ENCODE measurements at regions not wholly inside any gene's neighbourhood (a gene's known extent, or its start where the extent isn't known, plus 50 kb on each side); places are given as distances from the start of the nearest gene placed in this dataset.

DNA sequence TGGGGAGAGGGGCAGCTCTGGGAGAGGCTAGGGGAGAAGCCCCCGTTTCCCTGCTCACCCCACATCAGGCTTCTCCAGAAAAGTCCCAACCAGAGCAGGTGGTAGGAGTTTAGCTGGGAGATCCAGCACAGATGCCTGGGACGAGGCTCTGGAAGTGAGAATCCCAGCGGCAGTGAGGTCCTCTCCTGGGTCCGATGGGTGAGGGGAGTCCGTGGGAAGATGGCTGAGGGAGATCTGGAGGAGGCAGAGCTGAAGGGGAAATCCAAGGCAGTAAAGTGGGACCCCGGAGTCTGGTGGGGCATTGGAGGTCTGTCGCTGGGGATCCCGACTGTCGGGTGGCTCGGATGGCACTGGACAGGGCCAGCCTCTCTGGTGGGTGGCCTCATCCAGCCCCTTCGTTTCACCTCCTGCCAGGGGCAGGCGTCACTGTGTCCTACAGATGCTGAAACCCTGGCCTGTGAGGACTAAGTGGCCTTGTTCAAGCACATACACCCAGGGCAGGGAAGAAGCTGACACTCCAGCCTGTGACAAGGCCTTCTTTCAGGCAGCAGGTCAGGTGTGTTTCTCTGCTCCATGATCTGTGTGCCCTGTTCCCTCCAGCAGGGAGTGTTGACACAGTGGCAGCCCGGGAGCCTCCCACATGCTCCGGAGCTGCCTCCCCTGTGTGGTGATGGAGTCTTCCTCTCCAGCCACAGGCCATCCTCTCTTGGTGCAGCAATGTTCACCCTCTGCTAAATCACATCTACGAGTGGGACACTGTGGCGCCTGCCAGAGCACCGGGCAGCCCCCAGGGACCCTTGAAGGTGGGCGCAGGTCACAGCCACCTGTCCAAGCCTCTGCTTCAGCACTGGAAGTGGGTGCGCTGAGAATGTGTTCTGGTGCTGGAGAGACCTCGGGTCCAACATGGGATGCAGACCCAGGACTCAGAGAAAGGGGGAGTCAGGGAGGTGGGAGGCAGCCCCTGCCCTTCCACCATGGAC is 850.8 kb downstream of the BRD1 start:
- Mint-ChIP-seq H3K9me3 (peaks cover 9% of the 10 kb centered on the region), H3K4me1 (peaks cover 5% of the 10 kb centered on the region), H3K27ac (no peak overlapping the region), H3K36me3 (ENCODE audit: low read depth) (peaks cover 3% of the 10 kb centered on the region), H3K4me3 (no peak overlapping the region), H3K27me3 (ENCODE audit: low read depth) (peaks cover 52% of the 10 kb centered on the region)
- TF ChIP-seq CTCF (IDR thresholded peaks at IDR 0.05; ENCODE audit: unreplicated experiment in 3 of 3) = no peak

GRCh38 chr22:48975886-48976285 is 851.8 kb downstream of the BRD1 start:
- Mint-ChIP-seq H3K27ac (no peak overlapping the region), H3K4me1 (peaks cover 4% of the 10 kb centered on the region), H3K27me3 (ENCODE audit: low read depth) (peaks cover 53% of the 10 kb centered on the region), H3K36me3 (ENCODE audit: low read depth) (peaks cover 3% of the 10 kb centered on the region), H3K9me3 (peaks cover 8% of the 10 kb centered on the region), H3K4me3 (no peak overlapping the region)
- TF ChIP-seq CTCF (IDR thresholded peaks at IDR 0.05; ENCODE audit: unreplicated experiment in 3 of 3) = no peak

GRCh38 chr22:48975316-48975741 is 852.3 kb downstream of the BRD1 start:
- Mint-ChIP-seq H3K27me3 (ENCODE audit: low read depth) (peaks cover 53% of the 10 kb centered on the region), H3K4me1 (no peaks in the 10 kb centered on the region), H3K27ac (no peak overlapping the region), H3K9me3 (peaks cover 5% of the 10 kb centered on the region), H3K36me3 (ENCODE audit: low read depth) (peaks cover 3% of the 10 kb centered on the region), H3K4me3 (no peak overlapping the region)
- no peak for TF ChIP-seq CTCF (IDR thresholded peaks at IDR 0.05; ENCODE audit: unreplicated experiment in 3 of 3)

DNA sequence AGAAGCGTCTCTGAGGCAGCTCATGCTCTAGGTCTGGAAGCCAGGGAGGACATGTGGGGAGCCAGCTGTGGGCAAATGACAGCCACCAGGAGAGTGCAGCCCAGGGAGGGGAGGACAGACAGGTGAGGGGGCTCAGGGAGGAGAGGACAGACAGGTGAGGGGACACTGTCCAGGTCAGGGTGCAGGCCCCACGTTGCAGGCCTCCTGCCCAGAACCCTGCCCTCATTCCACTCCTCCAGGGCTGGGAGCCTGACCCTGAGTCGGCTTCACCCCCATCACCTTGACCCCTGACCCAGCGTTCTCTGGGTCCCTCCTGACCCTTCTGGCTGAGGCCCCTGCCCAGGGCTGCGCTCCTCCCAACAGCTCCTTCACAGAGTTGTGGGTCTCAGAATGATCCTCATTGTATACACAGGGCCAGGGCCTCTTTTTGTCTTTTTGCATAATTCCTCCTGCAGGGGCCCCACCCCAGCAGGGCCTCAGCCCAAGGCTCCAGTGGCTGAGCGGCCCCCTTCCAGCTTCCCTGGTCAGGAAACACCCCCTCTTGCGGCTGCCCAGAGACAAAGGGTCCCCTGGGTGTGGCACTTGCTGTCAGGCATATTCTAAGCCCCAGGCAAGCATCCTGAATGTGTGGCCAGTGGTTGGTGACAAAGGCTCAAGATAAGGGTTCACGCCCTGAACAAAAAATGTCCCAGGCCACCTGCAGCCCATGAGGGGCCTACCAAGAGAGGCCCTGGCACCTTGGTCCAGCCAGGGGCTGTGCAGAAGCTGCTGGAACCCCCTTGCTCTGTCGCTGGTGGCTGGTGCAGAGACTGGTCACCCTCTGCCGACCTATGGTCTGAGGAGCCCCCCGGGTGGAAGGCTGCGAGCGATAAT is 853.0 kb downstream of the BRD1 start:
- no peak overlapping the region for H3K4me3 Mint-ChIP-seq
- H3K9me3 Mint-ChIP-seq = peaks cover 5% of the 10 kb centered on the region
- no peak for TF ChIP-seq CTCF (IDR thresholded peaks at IDR 0.05; ENCODE audit: unreplicated experiment in 3 of 3)
- H3K4me1 Mint-ChIP-seq = no peaks in the 10 kb centered on the region
- H3K27ac Mint-ChIP-seq = no peak overlapping the region
- H3K27me3 Mint-ChIP-seq (ENCODE audit: low read depth) = peaks cover 50% of the 10 kb centered on the region
- peaks cover 3% of the 10 kb centered on the region for H3K36me3 Mint-ChIP-seq (ENCODE audit: low read depth)

GRCh38 chr22:48973694-48974041 is 854.0 kb downstream of the BRD1 start:
- no peak overlapping the region for H3K4me3 Mint-ChIP-seq
- peaks cover 47% of the 10 kb centered on the region for H3K27me3 Mint-ChIP-seq (ENCODE audit: low read depth)
- TF ChIP-seq CTCF (IDR thresholded peaks at IDR 0.05; ENCODE audit: unreplicated experiment in 3 of 3) = no peak
- peaks cover 3% of the 10 kb centered on the region for H3K9me3 Mint-ChIP-seq
- H3K36me3 Mint-ChIP-seq (ENCODE audit: low read depth) = peaks cover under 1% of the 10 kb centered on the region
- no peaks in the 10 kb centered on the region for H3K4me1 Mint-ChIP-seq
- H3K27ac Mint-ChIP-seq = peak overlapping the region in 1 of 3 experiments; percentile 11

All from nephron (organoid).